ENCODE measurements at regions not wholly inside any gene's neighbourhood (a gene's known extent, or its start where the extent isn't known, plus 50 kb on each side); places are given as distances from the start of the nearest gene placed in this dataset.
A peak's percentile ranks its signal among the peaks of the same experiment; 100 is the strongest.
"Not testable (repeated sequence)": the region's sequence is repeated elsewhere in the genome, so short reads cannot be mapped to it uniquely, and the experiment has no call there.

DNA sequence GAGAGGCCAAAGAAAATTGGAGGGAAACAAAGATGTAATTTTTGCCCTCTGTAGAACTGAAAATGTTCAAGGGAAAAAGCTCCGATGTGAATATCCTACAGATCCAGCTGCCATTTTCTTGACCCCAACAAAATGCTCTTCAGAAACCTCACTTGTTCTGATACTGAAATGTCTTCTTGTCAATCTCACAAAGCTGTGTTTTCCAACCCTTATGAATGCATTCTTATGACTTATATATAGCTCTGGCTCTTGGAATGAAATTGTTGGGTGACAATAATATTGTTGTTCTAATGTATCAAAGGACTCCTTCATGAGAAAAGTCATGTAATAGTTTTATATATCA, 157.1 kb upstream of the TGFBR2 start:
- intact Hi-C loops (cut with DNase I): loop anchor here (10.0 kb wide), 1 partner anchor 46 kb away; no protein-coding TSS in a partner anchor

DNA sequence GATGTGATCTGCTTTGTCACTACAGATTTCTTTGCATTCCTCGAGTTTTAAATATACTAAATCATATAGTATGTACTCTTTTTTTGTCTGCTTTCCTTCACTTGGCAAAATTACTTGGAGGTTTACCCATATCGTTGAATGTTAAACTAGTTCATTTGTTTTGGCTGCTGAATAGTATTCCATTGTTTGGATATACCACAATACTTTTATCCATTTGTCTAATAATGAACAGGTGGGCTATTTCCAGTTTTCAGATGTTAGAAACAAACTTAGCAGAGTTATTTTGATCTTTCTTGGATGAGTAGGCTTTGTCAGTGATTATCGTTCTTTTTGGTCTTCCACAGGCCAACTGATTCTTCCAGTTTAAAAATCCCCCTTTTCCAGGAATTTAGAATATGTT, 154.0 kb upstream of the TGFBR2 start:
- Histone ChIP-seq H3K27ac (no peak overlapping the region), H3K36me3 (no peaks in the 10 kb centered on the region), H3K4me1 (peaks cover 20% of the 10 kb centered on the region), H3K4me3 (no peak overlapping the region), H3K27me3 (no peaks in the 10 kb centered on the region), H3K9me3 (no peaks in the 10 kb centered on the region)
- DNase-seq (ENCODE audit: extremely low spot score in 2 of 2): no peak
- TF ChIP-seq, protein P1, sequence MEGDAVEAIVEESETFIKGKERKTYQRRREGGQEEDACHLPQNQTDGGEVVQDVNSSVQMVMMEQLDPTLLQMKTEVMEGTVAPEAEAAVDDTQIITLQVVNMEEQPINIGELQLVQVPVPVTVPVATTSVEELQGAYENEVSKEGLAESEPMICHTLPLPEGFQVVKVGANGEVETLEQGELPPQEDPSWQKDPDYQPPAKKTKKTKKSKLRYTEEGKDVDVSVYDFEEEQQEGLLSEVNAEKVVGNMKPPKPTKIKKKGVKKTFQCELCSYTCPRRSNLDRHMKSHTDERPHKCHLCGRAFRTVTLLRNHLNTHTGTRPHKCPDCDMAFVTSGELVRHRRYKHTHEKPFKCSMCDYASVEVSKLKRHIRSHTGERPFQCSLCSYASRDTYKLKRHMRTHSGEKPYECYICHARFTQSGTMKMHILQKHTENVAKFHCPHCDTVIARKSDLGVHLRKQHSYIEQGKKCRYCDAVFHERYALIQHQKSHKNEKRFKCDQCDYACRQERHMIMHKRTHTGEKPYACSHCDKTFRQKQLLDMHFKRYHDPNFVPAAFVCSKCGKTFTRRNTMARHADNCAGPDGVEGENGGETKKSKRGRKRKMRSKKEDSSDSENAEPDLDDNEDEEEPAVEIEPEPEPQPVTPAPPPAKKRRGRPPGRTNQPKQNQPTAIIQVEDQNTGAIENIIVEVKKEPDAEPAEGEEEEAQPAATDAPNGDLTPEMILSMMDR (IDR thresholded peaks at IDR 0.05): no peak
- TF ChIP-seq POLR2AphosphoS5 (IDR thresholded peaks at IDR 0.05; ENCODE audit: insufficient read depth in 1 of 2, low read depth in 1 of 2) (no peak), POLR2A (IDR thresholded peaks at IDR 0.05) (no peak)
- intact Hi-C loops (cut with DNase I): no loop called here

More for the DNA sequence above, 157.1 kb upstream of the TGFBR2 start:
- Histone ChIP-seq H3K9me3 (no peaks in the 10 kb centered on the region), H3K4me3 (no peak overlapping the region), H3K27me3 (no peaks in the 10 kb centered on the region), H3K4me1 (peaks cover 7% of the 10 kb centered on the region), H3K36me3 (no peaks in the 10 kb centered on the region), H3K27ac (peak overlapping the region; percentile 24)
- no peak for DNase-seq (ENCODE audit: extremely low spot score in 2 of 2)
- TF ChIP-seq, protein P1 (IDR thresholded peaks at IDR 0.05): no peak
- no peak for TF ChIP-seq POLR2A (IDR thresholded peaks at IDR 0.05)
- no peak for TF ChIP-seq POLR2AphosphoS5 (IDR thresholded peaks at IDR 0.05; ENCODE audit: insufficient read depth in 1 of 2, low read depth in 1 of 2)

DNA sequence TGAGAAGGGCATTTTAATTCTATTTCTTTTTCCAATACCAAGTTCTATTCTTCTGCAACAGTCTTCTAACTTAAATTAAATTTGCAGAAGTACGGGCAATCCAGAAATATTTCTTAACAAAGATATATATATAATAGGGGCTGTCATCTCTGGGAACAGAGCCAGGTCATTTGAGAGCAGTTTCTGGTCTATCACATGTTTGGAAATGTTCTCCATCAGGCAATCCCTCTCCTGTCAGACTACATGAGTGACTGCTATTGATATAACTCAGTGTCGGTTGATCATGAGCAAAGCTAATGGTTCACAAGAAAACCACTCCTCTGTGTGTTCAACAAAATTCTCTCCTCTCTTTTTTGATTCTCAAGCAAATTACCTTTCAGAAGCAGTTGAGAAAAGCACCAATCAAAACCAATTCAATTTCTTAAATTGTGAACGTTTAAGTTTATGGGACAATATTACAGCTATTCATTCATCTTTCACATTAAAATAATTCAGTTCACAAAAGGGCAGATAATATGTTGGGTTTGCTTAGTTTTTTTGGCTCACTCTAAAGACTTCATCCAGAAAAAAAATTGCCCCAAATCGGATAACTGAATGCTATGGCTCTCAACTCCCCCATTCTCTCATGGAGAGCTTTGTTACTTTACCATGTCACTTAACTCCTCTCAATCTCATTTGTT, 152.9 kb upstream of the TGFBR2 start:
- Histone ChIP-seq H3K36me3 (no peaks in the 10 kb centered on the region), H3K4me3 (no peak overlapping the region), H3K4me1 (peaks cover 16% of the 10 kb centered on the region), H3K27ac (no peak overlapping the region), H3K9me3 (no peaks in the 10 kb centered on the region), H3K27me3 (no peaks in the 10 kb centered on the region)
- intact Hi-C loops (cut with DNase I): no loop called here
- TF ChIP-seq, protein P1 (IDR thresholded peaks at IDR 0.05): no peak
- DNase-seq (ENCODE audit: extremely low spot score in 2 of 2): no peak

DNA sequence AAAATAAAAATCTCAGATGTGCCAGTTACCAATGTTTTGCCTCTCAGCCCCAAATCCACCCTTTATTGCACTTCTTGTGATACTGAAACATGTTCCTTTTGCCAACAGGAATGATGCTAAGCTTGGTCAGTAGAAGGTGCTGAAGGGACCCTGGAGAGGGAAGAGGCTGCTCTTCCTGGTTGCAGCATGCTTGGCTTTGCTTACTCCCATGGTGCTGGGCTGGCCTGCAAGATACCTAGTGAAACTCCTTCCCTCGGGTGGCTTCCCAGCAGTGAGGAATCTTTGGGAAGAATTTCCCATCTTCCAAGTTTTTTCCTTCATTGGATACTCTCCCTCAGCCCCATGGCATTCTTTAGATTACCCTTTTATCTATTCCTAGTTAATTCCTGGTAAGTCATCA, 151.8 kb upstream of the TGFBR2 start:
- intact Hi-C loops (cut with DNase I): no loop called here
- DNase-seq (ENCODE audit: extremely low spot score in 2 of 2): no peak

DNA sequence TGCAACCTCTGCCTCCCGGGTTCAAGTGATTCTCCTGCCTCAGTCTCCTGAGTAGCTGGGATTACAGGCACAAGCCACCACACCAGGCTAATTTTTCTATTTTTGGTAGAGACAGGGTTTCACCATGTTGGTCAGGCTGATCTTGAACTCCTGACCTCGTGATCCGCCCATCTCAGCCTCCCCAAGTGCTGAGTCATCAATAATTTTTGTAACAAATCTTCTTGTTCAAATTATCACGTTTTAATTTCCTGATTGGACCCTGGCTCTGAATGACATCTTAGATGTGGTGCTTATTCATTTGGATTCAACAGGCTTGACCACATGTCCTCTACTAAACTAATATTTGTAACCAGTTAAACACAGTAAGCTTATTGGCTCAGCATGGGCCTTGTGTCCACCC, 151.3 kb upstream of the TGFBR2 start:
- H3K27me3 ChIP-seq; H3K4me3 ChIP-seq; DNase-seq (ENCODE audit: extremely low spot score in 2 of 2); H3K9me3 ChIP-seq; intact Hi-C loops (cut with DNase I); H3K36me3 ChIP-seq: not testable (repeated sequence)
- Histone ChIP-seq H3K27ac (peak overlapping the region; percentile 62), H3K4me1 (peaks cover 12% of the 10 kb centered on the region)

More for the DNA sequence above, 151.8 kb upstream of the TGFBR2 start:
- Histone ChIP-seq H3K4me3 (no peak overlapping the region), H3K9me3 (no peaks in the 10 kb centered on the region), H3K4me1 (peaks cover 12% of the 10 kb centered on the region), H3K27me3 (no peaks in the 10 kb centered on the region), H3K27ac (peak overlapping the region; percentile 62), H3K36me3 (no peaks in the 10 kb centered on the region)
- TF ChIP-seq POLR2AphosphoS5 (IDR thresholded peaks at IDR 0.05; ENCODE audit: insufficient read depth in 1 of 2, low read depth in 1 of 2) (no peak), POLR2A (IDR thresholded peaks at IDR 0.05) (no peak)
- TF ChIP-seq, protein P1 (IDR thresholded peaks at IDR 0.05): no peak
